Endodermal cell (in vitro differentiated cells): ENCODE measurements at regions not wholly inside any gene's neighbourhood (a gene's known extent, or its start where the extent isn't known, plus 50 kb on each side); places are given as distances from the start of the nearest gene placed in this dataset.

Source experiments
- DNase-seq: peaks from one replicate; pipeline ENCODE4 v3.0.0-alpha.2; 2017
- H3K27ac ChIP-seq: 2 replicates; pipeline ENCODE4 v1.5.1; 2013; ENCODE audit warnings: mild to moderate bottlenecking, low read depth, low read length, moderate library complexity
- H3K27me3 ChIP-seq: 2 replicates; pipeline ENCODE4 v1.6.1; 2013; ENCODE audit warnings: mild to moderate bottlenecking, low read length, moderate library complexity; ENCODE audit not compliant: insufficient read depth, control insufficient read depth, poor library complexity, severe bottlenecking
- H3K36me3 ChIP-seq: 2 replicates; pipeline ENCODE4 v1.7.0; 2013; ENCODE audit warnings: mild to moderate bottlenecking, low read length, moderate library complexity; ENCODE audit not compliant: control insufficient read depth, insufficient read depth
- H3K4me1 ChIP-seq: one replicate; pipeline ENCODE4 v1.7.0; 2013; ENCODE audit warnings: low read length; ENCODE audit not compliant: control insufficient read depth, insufficient read depth
- H3K4me3 ChIP-seq: 2 replicates; pipeline ENCODE4 v1.5.1; 2013; ENCODE audit warnings: mild to moderate bottlenecking, low read length, moderate library complexity
- H3K9ac ChIP-seq: 2 replicates; pipeline ENCODE4 v1.6.1; 2013; ENCODE audit warnings: mild to moderate bottlenecking, low read length, moderate library complexity; ENCODE audit not compliant: poor library complexity, severe bottlenecking; ENCODE audit errors: extremely low read depth
- H3K9me3 ChIP-seq: 2 replicates; pipeline ENCODE4 v1.6.1; 2013; ENCODE audit warnings: mild to moderate bottlenecking, low read length, moderate library complexity; ENCODE audit not compliant: control insufficient read depth
- H3K27ac Mint-ChIP-seq: 2 replicates; pipeline ENCODE4 v1.8.0; 2020; ENCODE audit warnings: mixed read lengths
- H3K27me3 Mint-ChIP-seq: 2 replicates; pipeline ENCODE4 v1.8.0; 2021; ENCODE audit warnings: mild to moderate bottlenecking, mixed read lengths; ENCODE audit not compliant: insufficient read depth
- H3K36me3 Mint-ChIP-seq: 2 replicates; pipeline ENCODE4 v1.8.0; 2020; ENCODE audit warnings: low read depth, mixed read lengths
- H3K4me1 Mint-ChIP-seq: 2 replicates; pipeline ENCODE4 v1.8.0; 2020; ENCODE audit warnings: mixed read lengths
- H3K4me3 Mint-ChIP-seq: 2 replicates; pipeline ENCODE4 v1.8.0; 2020; ENCODE audit warnings: mild to moderate bottlenecking, moderate library complexity, mixed read lengths
- H3K9me3 Mint-ChIP-seq: 2 replicates; pipeline ENCODE4 v1.8.0; 2020; ENCODE audit warnings: mild to moderate bottlenecking, mixed read lengths
- WGBS, 2 experiments: methylation state at CpG; one replicate each; pipeline versions ENCODE4 v1.1.5 to v1.1.7; 2013; ENCODE audit warnings: missing lambda C conversion rate in 2 of 2, mixed read lengths in 1 of 2; ENCODE audit not compliant: insufficient coverage in 1 of 2, insufficient read length in 1 of 2; 5-methylcytosine and 5-hydroxymethylcytosine counted together
- TF ChIP-seq, protein P1 (sequence below): fragments of 200-600 bp; sonication (generic); conservative IDR thresholded peaks from 2 replicates; pipeline ENCODE4 v1.5.0; 2021; ENCODE audit warnings: antibody characterized with exemption, mild to moderate bottlenecking

GRCh38 chr3:87873136-87873535, 185.7 kb downstream of the CGGBP1 start:
- Mint-ChIP-seq H3K27me3 (no peaks in the 10 kb centered on the region), H3K36me3 (no peaks in the 10 kb centered on the region), H3K27ac (no peak overlapping the region), H3K9me3 (peaks cover 19% of the 10 kb centered on the region), H3K4me1 (no peaks in the 10 kb centered on the region), H3K4me3 (no peak overlapping the region)
- Histone ChIP-seq H3K27me3 (no peaks in the 10 kb centered on the region), H3K27ac (no peak overlapping the region), H3K4me1 (no peaks in the 10 kb centered on the region), H3K9me3 (peaks cover 5% of the 10 kb centered on the region), H3K36me3 (no peaks in the 10 kb centered on the region), H3K4me3 (no peak overlapping the region), H3K9ac (no peak overlapping the region)
- TF ChIP-seq, protein P1, sequence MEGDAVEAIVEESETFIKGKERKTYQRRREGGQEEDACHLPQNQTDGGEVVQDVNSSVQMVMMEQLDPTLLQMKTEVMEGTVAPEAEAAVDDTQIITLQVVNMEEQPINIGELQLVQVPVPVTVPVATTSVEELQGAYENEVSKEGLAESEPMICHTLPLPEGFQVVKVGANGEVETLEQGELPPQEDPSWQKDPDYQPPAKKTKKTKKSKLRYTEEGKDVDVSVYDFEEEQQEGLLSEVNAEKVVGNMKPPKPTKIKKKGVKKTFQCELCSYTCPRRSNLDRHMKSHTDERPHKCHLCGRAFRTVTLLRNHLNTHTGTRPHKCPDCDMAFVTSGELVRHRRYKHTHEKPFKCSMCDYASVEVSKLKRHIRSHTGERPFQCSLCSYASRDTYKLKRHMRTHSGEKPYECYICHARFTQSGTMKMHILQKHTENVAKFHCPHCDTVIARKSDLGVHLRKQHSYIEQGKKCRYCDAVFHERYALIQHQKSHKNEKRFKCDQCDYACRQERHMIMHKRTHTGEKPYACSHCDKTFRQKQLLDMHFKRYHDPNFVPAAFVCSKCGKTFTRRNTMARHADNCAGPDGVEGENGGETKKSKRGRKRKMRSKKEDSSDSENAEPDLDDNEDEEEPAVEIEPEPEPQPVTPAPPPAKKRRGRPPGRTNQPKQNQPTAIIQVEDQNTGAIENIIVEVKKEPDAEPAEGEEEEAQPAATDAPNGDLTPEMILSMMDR = no peak
- DNase-seq = no peak
- 90 to 100% methylated on average over 1 of the region's 1 CpG for WGBS, 2 experiments

DNA sequence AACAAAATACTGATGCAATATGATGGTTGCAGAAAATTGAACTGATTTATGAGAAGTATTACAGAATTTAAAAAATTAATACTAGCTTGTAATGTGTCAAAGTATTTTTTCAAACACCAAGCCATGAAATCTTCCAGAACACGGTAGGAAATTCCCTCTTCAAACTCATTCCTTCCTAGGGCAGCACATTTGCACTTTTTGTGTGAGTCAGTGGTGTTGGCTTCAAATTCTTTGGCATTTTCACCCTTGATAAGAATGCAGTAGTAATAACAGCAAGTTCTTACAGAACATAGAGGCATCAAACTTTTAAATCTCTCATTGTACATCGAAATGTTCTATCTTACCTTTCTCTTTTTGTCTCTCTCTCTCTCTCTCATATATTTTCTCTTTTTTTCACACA, 191.8 kb downstream of the CGGBP1 start:
- peaks cover 3% of the 10 kb centered on the region for H3K4me1 Mint-ChIP-seq
- no peaks in the 10 kb centered on the region for H3K36me3 ChIP-seq
- no peak overlapping the region for H3K27ac ChIP-seq
- peaks cover 5% of the 10 kb centered on the region for H3K9me3 ChIP-seq
- no peak for DNase-seq
- TF ChIP-seq, protein P1 = no peak
- H3K9me3 Mint-ChIP-seq = no peaks in the 10 kb centered on the region
- no peaks in the 10 kb centered on the region for H3K36me3 Mint-ChIP-seq
- H3K4me3 ChIP-seq = no peak overlapping the region
- H3K4me3 Mint-ChIP-seq = no peak overlapping the region
- no peak overlapping the region for H3K9ac ChIP-seq
- WGBS, 2 experiments = 63 to 83% methylated on average over 1 to 2 of the region's 2 CpGs
- H3K27ac Mint-ChIP-seq = no peak overlapping the region
- no peaks in the 10 kb centered on the region for H3K4me1 ChIP-seq
- H3K27me3 Mint-ChIP-seq = no peaks in the 10 kb centered on the region
- H3K27me3 ChIP-seq = no peaks in the 10 kb centered on the region

- no peaks in the 10 kb centered on the region for H3K36me3 Mint-ChIP-seq
These were observed 202.7 kb downstream of the CGGBP1 start for GRCh38 chr3:87856126-87856525.

More at GRCh38 chr3:87856126-87856525, 202.7 kb downstream of the CGGBP1 start:
- Mint-ChIP-seq H3K4me1 (no peaks in the 10 kb centered on the region), H3K27me3 (no peaks in the 10 kb centered on the region), H3K9me3 (no peaks in the 10 kb centered on the region), H3K4me3 (no peak overlapping the region), H3K27ac (no peak overlapping the region)
- no CpG with 5 or more reads among the region's 1 CpG for WGBS, 2 experiments
- Histone ChIP-seq H3K4me3 (no peak overlapping the region), H3K4me1 (no peaks in the 10 kb centered on the region), H3K9me3 (no peaks in the 10 kb centered on the region), H3K9ac (no peak overlapping the region), H3K27me3 (no peaks in the 10 kb centered on the region), H3K36me3 (no peaks in the 10 kb centered on the region), H3K27ac (no peak overlapping the region)
- TF ChIP-seq, protein P1 = no peak
- no peak for DNase-seq
